ENCODE measurements at regions not wholly inside any gene's neighbourhood (a gene's known extent, or its start where the extent isn't known, plus 50 kb on each side); places are given as distances from the start of the nearest gene placed in this dataset.

GRCh38 chr11:128086794-128087193, 500.6 kb downstream of the ETS1 start:
- no peaks in the 10 kb centered on the region for H3F3A ChIP-seq (replicated peaks; ENCODE audit: insufficient read depth)
- CTCF ChIA-PET = interaction anchor here (0.7 to 1.2 kb wide), 3 partner anchors 14 to 761 kb away, joined by 3 to 4 read pairs (median 3); no protein-coding TSS in a partner anchor

GRCh38 chr11:128085276-128085675, 502.1 kb downstream of the ETS1 start:
- TF ChIP-seq RCOR1 (IDR thresholded peaks at IDR 0.05; ENCODE audit: low read length) (no peak), RAD21 (IDR thresholded peaks at IDR 0.05; ENCODE audit: low read length) (no peak), NFIC (IDR thresholded peaks at IDR 0.05; ENCODE audit: borderline replicate concordance) (no peak), TAF1 (IDR thresholded peaks at IDR 0.05; ENCODE audit: borderline replicate concordance, low read depth, low read length) (no peak), MAX (IDR thresholded peaks at IDR 0.05; ENCODE audit: low read depth) (no peak), RFX5 (IDR thresholded peaks at IDR 0.05; ENCODE audit: low read length) (no peak), USF2 (IDR thresholded peaks at IDR 0.05; ENCODE audit: borderline replicate concordance, low read depth, low read length) (no peak), GATA2 (CRISPR knock-in tag; IDR thresholded peaks at IDR 0.05) (no peak), YY1 (IDR thresholded peaks at IDR 0.05; ENCODE audit: low read depth) (no peak), SMC3 (IDR thresholded peaks at IDR 0.05; ENCODE audit: low read depth, low read length) (no peak)
- CTCF ChIA-PET = no interaction called here
- no peaks in the 10 kb centered on the region for H3K36me3 ChIP-seq (replicated peaks in 1 of 2; ENCODE audit: control insufficient read depth in 1 of 2, insufficient read depth in 2 of 2, low read length in 1 of 2)

More at GRCh38 chr11:128086794-128087193, 500.6 kb downstream of the ETS1 start:
- Histone ChIP-seq H3K36me3 (replicated peaks in 1 of 2; ENCODE audit: control insufficient read depth in 1 of 2, insufficient read depth in 2 of 2, low read length in 1 of 2) (no peaks in the 10 kb centered on the region), H4K20me1 (ENCODE audit: insufficient read depth) (no peaks in the 10 kb centered on the region), H3K4me2 (no peak overlapping the region), H3K27me3 (ENCODE audit: insufficient read depth) (no peaks in the 10 kb centered on the region), H3K79me2 (ENCODE audit: insufficient read depth) (no peaks in the 10 kb centered on the region), H3K4me3 (ENCODE audit: low read depth in 2 of 2, low read length in 1 of 2) (no peak overlapping the region), H3K9ac (no peak overlapping the region), H3K27ac (ENCODE audit: low read depth in 2 of 2, low read length in 1 of 2) (no peak overlapping the region), H2AFZ (ENCODE audit: low read depth) (no peak overlapping the region), H3K9me3 (peaks cover 12% of the 10 kb centered on the region), H3K4me1 (ENCODE audit: control insufficient read depth in 1 of 2, insufficient read depth in 2 of 2, low read depth in 1 of 2, low read length in 1 of 2) (no peaks in the 10 kb centered on the region), H3K9me2 (no peaks in the 10 kb centered on the region)
- 84% methylated on average over 2 of the region's 2 CpGs for whole genome bisulfite sequencing (ENCODE audit: low lambda C conversion rate)
- DNase-seq = no peak
- TF ChIP-seq MXI1 (IDR thresholded peaks at IDR 0.05; ENCODE audit: low read depth, low read length) = no peak
- TF ChIP-seq RAD21 (IDR thresholded peaks at IDR 0.05; ENCODE audit: low read length) = no peak
- no peak for TF ChIP-seq MAX (IDR thresholded peaks at IDR 0.05; ENCODE audit: low read depth)
- no peak for TF ChIP-seq EZH2phosphoT487 (IDR thresholded peaks at IDR 0.05; ENCODE audit: borderline replicate concordance, low read depth)
- no peak for TF ChIP-seq TAF1 (IDR thresholded peaks at IDR 0.05; ENCODE audit: borderline replicate concordance, low read depth, low read length)
- POLR2A ChIA-PET = no interaction called here

More at GRCh38 chr11:128085276-128085675, 502.1 kb downstream of the ETS1 start:
- POLR2A ChIA-PET = no interaction called here
- Histone ChIP-seq H3K27ac (ENCODE audit: low read depth in 2 of 2, low read length in 1 of 2) (no peak overlapping the region), H3F3A (replicated peaks; ENCODE audit: insufficient read depth) (no peaks in the 10 kb centered on the region), H4K20me1 (ENCODE audit: insufficient read depth) (no peaks in the 10 kb centered on the region), H3K79me2 (ENCODE audit: insufficient read depth) (no peaks in the 10 kb centered on the region), H3K27me3 (ENCODE audit: insufficient read depth) (no peaks in the 10 kb centered on the region), H3K4me1 (ENCODE audit: control insufficient read depth in 1 of 2, insufficient read depth in 2 of 2, low read depth in 1 of 2, low read length in 1 of 2) (no peaks in the 10 kb centered on the region), H3K9me3 (peaks cover 6% of the 10 kb centered on the region), H3K4me3 (ENCODE audit: low read depth in 2 of 2, low read length in 1 of 2) (no peak overlapping the region), H3K9me2 (no peaks in the 10 kb centered on the region), H3K4me2 (no peak overlapping the region), H2AFZ (ENCODE audit: low read depth) (no peak overlapping the region), H3K9ac (no peak overlapping the region)
- 59% methylated on average over 1 of the region's 1 CpG for WGBS (ENCODE audit: low lambda C conversion rate)
- DNase-seq = no peak

Data from SK-N-SH (cell line).